ENCODE measurements at regions not wholly inside any gene's neighbourhood (a gene's known extent, or its start where the extent isn't known, plus 50 kb on each side); places are given as distances from the start of the nearest gene placed in this dataset.
"Not testable (repeated sequence)": the region's sequence is repeated elsewhere in the genome, so short reads cannot be mapped to it uniquely, and the experiment has no call there.

DNA sequence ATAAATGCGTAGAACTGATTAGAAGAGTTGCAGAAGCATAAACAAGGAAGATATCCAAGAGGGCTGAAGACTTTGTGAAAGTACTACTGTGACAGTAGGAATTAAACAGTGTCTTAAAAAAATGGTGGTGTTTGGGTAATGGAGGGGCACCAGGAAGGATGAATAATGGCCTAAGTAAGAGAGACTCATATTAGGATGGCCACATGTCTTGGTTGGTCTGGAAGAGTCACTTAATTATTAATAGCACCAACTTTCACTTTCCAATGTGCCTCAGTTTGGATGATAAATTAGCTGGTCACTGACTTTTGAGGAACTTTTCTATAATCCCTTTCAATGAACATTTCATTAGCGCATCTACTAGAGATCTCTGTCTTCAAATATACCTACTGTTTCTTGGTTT is 372.2 kb downstream of the NYAP2 start:
- DNase-seq, result no peak

DNA sequence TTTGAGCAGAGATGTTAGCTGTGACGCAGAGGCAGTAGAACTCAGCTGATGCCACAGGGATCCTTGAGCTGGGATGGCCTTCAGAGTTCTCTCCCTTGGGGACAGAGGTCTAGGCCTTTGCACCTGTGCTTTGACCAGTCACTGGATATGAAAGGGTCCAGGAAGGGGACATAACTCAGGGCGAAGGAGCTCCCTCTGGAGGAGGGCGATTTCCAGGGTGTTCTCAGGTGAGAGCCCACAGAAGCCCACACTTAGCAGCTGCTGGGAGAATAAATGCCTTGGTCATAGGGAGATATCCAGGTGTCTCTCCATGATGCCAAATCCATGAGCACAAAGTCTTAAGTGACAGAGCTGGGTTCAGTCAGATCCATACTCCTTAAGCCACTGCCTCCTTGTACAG is 369.2 kb downstream of the NYAP2 start:
- no peak for DNase-seq

DNA sequence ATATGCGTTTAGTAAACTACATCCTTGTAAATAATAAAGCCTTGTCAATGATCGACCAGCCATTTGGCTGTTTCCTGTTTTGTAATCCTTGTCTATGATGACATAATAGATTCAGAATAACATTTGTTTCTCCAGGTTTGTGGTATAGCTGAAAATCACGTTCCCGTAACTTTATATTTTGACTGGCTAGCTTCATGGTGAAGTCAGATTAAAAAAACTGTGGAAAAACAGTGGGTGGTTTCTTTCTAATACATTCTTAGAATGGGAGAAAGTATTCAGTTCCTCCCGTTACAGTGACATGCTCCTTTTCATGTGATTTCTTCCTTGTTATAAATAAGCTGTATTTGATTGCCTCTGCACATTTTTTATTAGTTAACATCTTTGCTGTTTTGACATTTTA is 366.9 kb downstream of the NYAP2 start:
- DNase-seq, result no peak

DNA sequence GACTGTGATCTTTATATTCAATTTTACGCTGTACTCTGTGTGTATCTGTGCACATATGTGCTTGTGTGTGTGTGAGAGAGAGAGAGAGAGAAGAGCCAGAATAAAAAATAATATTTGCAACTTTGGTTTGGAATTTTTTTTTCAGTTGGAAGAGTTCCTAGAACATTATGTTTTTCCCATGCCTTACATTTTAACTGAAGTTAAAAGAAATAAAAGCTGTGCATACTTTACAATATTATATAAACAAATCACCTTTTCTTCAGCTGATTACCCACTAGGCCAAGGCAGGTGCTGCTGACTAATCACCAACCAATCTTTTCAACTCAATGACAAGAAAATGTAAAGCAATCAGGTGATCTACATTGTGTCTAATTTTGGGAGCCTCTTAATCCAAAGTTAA is 366.3 kb downstream of the NYAP2 start:
- DNase-seq, result no peak

DNA sequence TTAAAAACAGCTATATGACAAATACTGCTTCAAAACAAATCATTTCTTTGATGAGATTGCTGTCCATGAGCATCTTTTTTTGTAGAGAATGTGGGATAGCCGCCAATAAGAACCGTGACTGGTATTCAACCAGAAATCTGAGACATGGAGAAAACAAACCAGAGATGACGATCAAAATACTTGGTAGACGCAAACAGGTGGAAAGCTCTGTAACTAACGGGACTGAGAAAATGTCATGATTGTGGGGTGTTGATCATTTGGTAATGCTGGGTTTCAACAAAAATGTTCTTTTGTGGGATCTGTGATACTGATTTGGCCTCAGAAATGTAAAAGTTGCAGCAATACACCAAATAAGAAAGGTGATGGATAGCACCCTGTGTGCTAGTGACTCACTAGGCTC is 364.8 kb downstream of the NYAP2 start:
- no peak for DNase-seq

DNA sequence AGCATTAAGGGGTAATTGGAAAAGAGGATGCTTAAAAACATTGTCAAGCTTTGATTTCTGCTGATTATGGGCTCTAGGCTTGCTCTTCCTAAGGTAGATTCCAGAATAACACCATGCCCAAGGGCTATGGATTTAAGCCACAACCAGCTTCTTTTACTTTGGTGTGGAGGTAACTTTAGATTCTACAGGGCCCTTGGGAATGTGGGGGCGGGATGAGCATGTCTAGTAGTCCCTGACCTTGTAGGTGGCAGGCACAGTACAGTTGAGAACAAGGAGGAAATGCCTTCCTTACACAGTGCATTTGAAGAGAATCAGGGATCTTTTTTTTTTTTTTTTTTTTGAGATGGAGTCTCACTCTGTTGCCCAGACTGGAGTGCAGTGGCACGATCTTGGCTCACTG is 364.2 kb downstream of the NYAP2 start:
- no peak for DNase-seq

DNA sequence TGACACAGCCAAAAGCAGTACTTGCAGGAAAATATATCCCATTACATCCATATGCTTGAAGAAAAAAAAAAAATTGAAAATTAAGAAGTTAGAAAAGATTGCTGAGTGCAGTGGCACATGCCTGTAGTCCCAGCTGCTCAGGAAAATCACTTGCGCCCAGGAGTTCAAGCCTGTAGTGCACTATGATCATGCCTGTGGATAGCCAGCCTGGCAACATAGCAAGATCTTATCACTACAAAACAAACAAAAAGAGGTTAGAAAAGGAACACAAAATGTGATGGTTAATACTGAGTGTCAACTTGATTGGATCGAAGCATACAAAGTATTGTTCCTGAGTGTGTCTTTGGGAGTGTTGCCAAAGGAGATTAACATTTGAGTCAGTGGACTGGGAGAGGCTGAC is 361.9 kb downstream of the NYAP2 start:
- no peak for DNase-seq

DNA sequence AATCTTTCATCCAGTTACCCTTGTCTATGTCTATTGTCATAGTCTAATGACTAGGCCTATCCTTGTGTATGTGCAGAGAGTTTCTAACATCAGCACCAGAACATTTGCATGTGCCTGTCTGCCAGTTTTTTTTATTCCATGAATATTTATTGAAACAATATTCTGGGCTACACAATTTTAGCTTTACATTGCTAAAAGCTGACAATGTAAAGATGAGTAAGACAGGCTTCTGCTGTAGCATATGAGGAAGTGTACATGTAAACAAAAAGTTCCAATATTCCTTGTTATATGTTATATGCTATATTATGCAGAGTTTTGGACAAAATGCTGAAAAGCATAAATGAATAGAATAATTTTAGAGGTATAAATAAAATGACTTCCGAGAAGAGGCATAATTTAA is 357.7 kb downstream of the NYAP2 start:
- DNase-seq, result no peak

DNA sequence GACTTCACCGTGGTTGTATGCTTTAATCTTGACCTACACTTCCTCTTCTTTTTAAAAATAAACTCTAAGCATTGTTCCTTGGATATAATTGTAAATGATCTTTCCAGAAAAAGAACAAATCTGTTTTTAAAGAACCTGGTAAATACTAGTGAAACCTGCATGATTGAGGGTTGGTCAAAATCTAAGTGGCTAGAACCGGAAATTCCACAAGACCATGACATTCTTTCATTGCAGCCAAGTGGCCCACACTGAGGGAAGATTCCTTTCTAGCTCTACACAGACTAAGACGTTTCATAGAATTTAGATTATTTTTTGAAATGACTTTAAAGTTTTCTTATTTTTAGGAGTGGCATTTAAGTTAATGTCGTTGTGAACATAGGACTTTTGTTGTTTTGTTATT is 356.7 kb downstream of the NYAP2 start:
- DNase-seq, result no peak

DNA sequence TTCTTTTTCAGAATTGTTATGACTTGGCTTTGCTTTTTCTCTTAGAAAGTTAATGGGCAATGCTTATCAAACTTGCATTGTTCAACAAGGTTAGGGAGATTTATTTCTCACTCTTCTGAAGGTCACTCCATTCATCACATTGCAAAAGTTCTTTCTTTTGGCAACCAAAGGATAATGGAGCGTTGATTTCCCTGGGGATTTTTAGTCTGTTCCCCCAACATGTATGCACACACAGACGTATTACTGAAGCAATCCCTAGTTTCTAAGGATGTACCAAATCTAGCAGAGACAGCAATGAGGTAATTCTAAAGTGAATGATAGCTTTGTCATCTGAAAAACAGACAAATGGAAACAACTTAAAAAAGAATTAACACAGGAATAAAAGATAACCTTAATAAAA is 349.1 kb downstream of the NYAP2 start:
- DNase-seq, result no peak

DNA sequence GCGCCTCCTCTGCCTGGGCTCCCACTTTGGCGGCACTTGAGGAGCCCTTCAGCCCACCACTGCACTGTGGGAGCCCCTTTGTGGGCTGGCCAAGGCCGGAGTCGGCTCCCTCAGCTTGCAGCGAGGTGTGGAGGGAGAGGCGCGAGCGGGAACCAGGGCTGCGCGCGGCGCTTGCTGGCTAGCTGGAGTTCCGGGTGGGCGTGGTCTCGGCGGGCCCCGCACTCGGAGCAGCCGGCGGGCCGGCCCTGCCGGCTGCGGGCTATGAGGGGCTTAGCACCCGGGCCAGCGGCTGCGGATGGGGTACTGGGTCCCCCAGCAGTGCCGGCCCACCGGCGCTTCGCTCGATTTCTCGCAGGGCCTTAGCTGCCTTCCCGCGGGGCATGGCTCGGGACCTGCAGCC is 344.5 kb downstream of the NYAP2 start:
- DNase-seq, result not testable (repeated sequence)

DNA sequence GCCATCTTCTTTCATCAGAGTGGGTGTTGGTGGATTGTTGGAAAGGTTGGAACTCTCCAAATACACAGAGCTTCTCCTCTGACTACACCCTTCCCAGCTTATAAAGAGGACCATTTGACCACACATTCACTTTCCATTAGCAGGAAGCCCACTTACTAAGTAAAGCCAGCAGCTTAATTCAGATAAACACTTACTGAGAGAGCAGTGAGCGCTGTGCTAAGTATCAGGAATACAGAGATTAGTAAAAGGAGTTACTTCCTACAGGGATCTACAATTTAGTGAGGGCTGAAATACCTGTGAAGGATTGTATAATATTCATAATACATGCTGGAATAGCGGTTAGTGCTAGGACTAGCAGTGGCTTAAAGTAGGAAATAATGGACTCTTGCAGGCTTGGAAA is 343.0 kb downstream of the NYAP2 start:
- no peak for DNase-seq

DNA sequence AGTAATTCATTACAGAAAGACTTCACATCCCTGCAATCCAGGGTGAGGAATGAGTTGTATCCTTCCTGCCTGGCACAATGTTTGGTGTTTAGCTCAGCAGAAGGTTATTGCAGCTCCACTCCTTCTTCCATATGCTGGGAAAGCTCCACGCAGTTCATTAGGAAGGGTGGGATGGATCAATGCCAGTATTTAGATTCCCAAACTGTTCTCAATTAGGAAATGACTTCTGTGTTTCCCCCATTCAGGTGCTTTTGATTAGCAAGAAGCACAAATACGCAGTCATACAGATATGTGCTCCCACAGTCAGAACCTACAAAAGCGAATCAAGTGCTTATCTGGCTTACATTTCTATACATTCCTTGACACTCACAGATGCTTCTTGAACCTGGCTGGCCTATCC is 340.6 kb downstream of the NYAP2 start:
- DNase-seq, result no peak

DNA sequence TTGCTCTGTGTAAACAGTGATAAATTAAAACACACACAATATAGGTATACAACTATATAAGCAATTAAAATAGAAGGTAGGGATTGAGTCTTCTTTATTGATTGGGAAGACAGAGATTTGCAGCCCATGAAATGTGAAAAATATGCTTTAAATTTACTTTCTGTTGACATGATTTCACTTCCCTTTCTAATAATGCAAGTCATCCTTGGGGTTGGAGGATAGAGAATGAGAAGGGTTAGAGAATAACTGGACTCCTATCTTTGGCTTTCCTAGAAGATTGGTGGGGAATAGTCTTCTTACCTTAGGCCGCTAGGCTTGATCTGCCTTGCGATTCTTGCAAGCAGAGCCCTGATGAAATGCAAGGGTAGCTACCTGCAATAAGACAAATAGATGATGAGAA is 339.8 kb downstream of the NYAP2 start:
- no peak for DNase-seq

DNA sequence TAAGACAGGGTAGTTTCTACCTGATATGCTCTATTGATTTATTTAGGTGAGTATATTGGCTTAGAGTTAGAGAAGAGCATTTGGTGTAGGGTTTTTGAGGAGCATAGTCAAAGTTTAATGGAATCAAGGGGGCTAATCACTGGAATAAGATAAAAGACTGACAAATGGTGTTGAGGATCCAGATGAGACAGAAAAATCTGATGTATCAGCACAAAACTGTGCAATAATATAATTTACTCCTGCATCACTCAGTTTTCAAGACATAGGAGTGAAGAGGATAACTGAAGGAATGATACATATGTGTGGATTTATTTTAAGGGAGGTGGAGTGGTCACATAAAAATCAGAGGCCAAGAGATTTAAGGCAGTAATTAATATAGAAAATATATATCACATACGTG is 339.2 kb downstream of the NYAP2 start:
- no peak for DNase-seq

DNA sequence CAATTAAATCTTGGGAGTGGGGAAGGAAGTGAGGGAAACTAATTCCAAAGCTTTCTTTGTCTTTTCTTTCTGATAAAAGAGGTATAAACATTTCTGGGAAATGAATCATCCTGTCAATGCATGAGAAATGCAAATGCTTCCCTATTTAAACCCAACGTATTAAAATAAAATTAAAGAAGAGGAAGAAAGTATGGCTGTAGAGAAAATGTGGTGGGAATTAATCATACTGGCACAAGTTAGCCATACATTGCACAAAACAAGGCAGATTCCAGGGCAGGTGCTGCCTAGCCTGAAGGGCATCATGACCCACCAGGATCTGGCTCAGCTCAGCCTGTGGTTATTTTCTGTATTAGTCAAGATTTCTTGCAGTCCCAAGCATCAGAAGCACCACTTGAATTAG is 338.0 kb downstream of the NYAP2 start:
- no peak for DNase-seq

DNA sequence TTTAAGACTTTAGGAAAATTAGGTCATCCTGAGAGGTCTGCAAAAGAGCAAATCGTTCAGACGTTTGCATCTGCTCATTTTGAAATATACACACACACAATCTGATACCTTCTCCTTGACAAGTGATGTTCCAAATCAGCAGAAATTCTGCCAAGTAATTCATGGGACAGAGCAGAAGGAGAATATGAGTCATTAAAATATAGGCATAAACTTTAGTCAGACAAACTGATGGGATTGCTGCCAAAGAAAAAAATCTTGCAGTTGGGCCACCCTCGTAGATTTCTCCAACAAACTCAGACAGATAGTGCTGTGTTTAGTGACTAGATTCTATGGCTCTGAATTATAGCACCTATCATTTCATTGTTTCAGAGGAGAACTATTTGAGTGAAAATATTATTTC is 336.3 kb downstream of the NYAP2 start:
- no peak for DNase-seq

DNA sequence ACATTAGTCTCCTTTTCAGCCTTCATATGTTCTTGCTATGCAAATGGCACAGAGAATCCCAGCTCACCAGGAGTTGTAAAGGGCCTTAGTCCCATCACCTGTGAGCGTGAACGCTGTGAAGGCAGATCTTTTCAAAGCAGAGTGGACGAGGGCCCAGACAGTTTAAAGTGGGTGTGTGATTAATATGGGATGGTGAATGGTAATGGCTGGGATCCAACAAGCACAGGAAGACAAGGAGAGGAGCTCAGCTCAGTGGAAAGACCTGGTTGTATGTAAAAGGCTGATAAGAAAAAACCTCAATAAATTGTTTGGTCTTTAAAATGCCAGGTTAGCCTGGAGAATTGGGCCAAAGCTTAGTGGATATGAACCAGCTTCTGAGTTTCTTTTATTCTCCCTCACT is 326.2 kb downstream of the NYAP2 start:
- DNase-seq, result no peak
